ENCODE measurements at regions not wholly inside any gene's neighbourhood (a gene's known extent, or its start where the extent isn't known, plus 50 kb on each side); places are given as distances from the start of the nearest gene placed in this dataset.

- TF ChIP-seq ZBTB40 (IDR thresholded peaks at IDR 0.05): no peak
- TF ChIP-seq ZBTB40 (CRISPR knock-in tag; IDR thresholded peaks at IDR 0.05): no peak
- no peak for TF ChIP-seq ZNF384 (IDR thresholded peaks at IDR 0.05; ENCODE audit: low read depth, low read length)
- TF ChIP-seq KDM4B (IDR thresholded peaks at IDR 0.05; ENCODE audit: borderline replicate concordance in 2 of 2, low read depth in 1 of 2): no peak
- no peak for TF ChIP-seq FOXK2 (conservative IDR thresholded peaks at IDR 0.05 in 1 of 2, IDR thresholded peaks at IDR 0.05 in 1 of 2; ENCODE audit: low read depth in 2 of 2)
- TF ChIP-seq ZNF274 (IDR thresholded peaks at IDR 0.05; ENCODE audit: borderline replicate concordance, low read depth, low read length): no peak
- no peak for TF ChIP-seq ZNF655 (CRISPR knock-in tag; IDR thresholded peaks at IDR 0.05)
- no peak for TF ChIP-seq SFPQ (IDR thresholded peaks at IDR 0.05; ENCODE audit: low read depth, low read length)
Measured at GRCh38 chr5:34475249-34475966, 180.7 kb upstream of the RAI14 start (continued).

Measured in K562 (cell line).